ENCODE measurements at regions not wholly inside any gene's neighbourhood (a gene's known extent, or its start where the extent isn't known, plus 50 kb on each side); places are given as distances from the start of the nearest gene placed in this dataset.

GRCh38 chr2:120476141-120476540 lies 130.2 kb downstream of the INHBB start:
- no peaks in the 10 kb centered on the region for H3K9me3 ChIP-seq (ENCODE audit: control insufficient read depth, insufficient read depth, low read depth, low read length)
- H3K79me2 ChIP-seq (ENCODE audit: control insufficient read depth, insufficient read depth, low read length), result no peaks in the 10 kb centered on the region
- no peak overlapping the region for H3K4me3 ChIP-seq (replicated peaks in 1 of 4; ENCODE audit: control extremely low read depth in 1 of 4, insufficient read depth in 1 of 4, low read depth in 3 of 4, low read length in 4 of 4)
- peaks cover 3% of the 10 kb centered on the region for H3K27me3 ChIP-seq (ENCODE audit: control insufficient read depth, insufficient read depth, low read length)
- no peak overlapping the region for H3K4me2 ChIP-seq (ENCODE audit: extremely low read depth, insufficient read depth, low read length)
- TF ChIP-seq CTCF (conservative IDR thresholded peaks at IDR 0.05 in 1 of 2, IDR thresholded peaks at IDR 0.05 in 1 of 2; ENCODE audit: low read depth in 1 of 2, low read length in 2 of 2) (no peak), EZH2 (IDR thresholded peaks at IDR 0.05; ENCODE audit: low read length, missing control alignments) (no peak)
- H3K27ac ChIP-seq (ENCODE audit: insufficient read depth, low read length), result no peak overlapping the region
- H2AFZ ChIP-seq (ENCODE audit: low read length), result no peak overlapping the region
- H4K20me1 ChIP-seq (ENCODE audit: control insufficient read depth, extremely low read depth, insufficient read depth, low read length), result no peaks in the 10 kb centered on the region
- H3K4me1 ChIP-seq (ENCODE audit: control insufficient read depth, extremely low read depth, insufficient read depth, low read length), result no peaks in the 10 kb centered on the region
- no peaks in the 10 kb centered on the region for H3K36me3 ChIP-seq (ENCODE audit: control insufficient read depth, insufficient read depth, low read length)
- peak in 1 of 2 donors; percentile 42 for DNase-seq (ENCODE audit: low read depth in 2 of 2)
- no peak overlapping the region for H3K9ac ChIP-seq (ENCODE audit: insufficient read depth, low read length)

GRCh38 chr2:120477198-120477597 lies 131.3 kb downstream of the INHBB start:
- no peak for TF ChIP-seq CTCF (conservative IDR thresholded peaks at IDR 0.05 in 1 of 2, IDR thresholded peaks at IDR 0.05 in 1 of 2; ENCODE audit: low read depth in 1 of 2, low read length in 2 of 2)
- TF ChIP-seq EZH2 (IDR thresholded peaks at IDR 0.05; ENCODE audit: low read length, missing control alignments), result no peak
- Histone ChIP-seq H3K79me2 (ENCODE audit: control insufficient read depth, insufficient read depth, low read length) (no peaks in the 10 kb centered on the region), H3K36me3 (ENCODE audit: control insufficient read depth, insufficient read depth, low read length) (no peaks in the 10 kb centered on the region), H4K20me1 (ENCODE audit: control insufficient read depth, extremely low read depth, insufficient read depth, low read length) (no peaks in the 10 kb centered on the region), H3K4me2 (ENCODE audit: extremely low read depth, insufficient read depth, low read length) (no peak overlapping the region), H3K9me3 (ENCODE audit: control insufficient read depth, insufficient read depth, low read depth, low read length) (no peaks in the 10 kb centered on the region), H3K4me1 (ENCODE audit: control insufficient read depth, extremely low read depth, insufficient read depth, low read length) (no peaks in the 10 kb centered on the region), H3K27ac (ENCODE audit: insufficient read depth, low read length) (no peak overlapping the region), H3K9ac (ENCODE audit: insufficient read depth, low read length) (no peak overlapping the region), H2AFZ (ENCODE audit: low read length) (no peak overlapping the region), H3K4me3 (replicated peaks in 1 of 4; ENCODE audit: control extremely low read depth in 1 of 4, insufficient read depth in 1 of 4, low read depth in 3 of 4, low read length in 4 of 4) (no peak overlapping the region), H3K27me3 (ENCODE audit: control insufficient read depth, insufficient read depth, low read length) (peaks cover 3% of the 10 kb centered on the region)
- no peak for DNase-seq (ENCODE audit: low read depth in 2 of 2)

GRCh38 chr2:120477831-120478481 lies 132.0 kb downstream of the INHBB start:
- no peak for TF ChIP-seq CTCF (conservative IDR thresholded peaks at IDR 0.05 in 1 of 2, IDR thresholded peaks at IDR 0.05 in 1 of 2; ENCODE audit: low read depth in 1 of 2, low read length in 2 of 2)
- no peak for TF ChIP-seq EZH2 (IDR thresholded peaks at IDR 0.05; ENCODE audit: low read length, missing control alignments)
- H3K4me2 ChIP-seq (ENCODE audit: extremely low read depth, insufficient read depth, low read length), result no peak overlapping the region
- no peak for DNase-seq (ENCODE audit: low read depth in 2 of 2)
- peaks cover 5% of the 10 kb centered on the region for H3K27me3 ChIP-seq (ENCODE audit: control insufficient read depth, insufficient read depth, low read length)
- no peak overlapping the region for H3K27ac ChIP-seq (ENCODE audit: insufficient read depth, low read length)
- no peak overlapping the region for H2AFZ ChIP-seq (ENCODE audit: low read length)
- no peaks in the 10 kb centered on the region for H3K9me3 ChIP-seq (ENCODE audit: control insufficient read depth, insufficient read depth, low read depth, low read length)
- H4K20me1 ChIP-seq (ENCODE audit: control insufficient read depth, extremely low read depth, insufficient read depth, low read length), result no peaks in the 10 kb centered on the region
- no peak overlapping the region for H3K9ac ChIP-seq (ENCODE audit: insufficient read depth, low read length)
- H3K79me2 ChIP-seq (ENCODE audit: control insufficient read depth, insufficient read depth, low read length), result no peaks in the 10 kb centered on the region
- no peaks in the 10 kb centered on the region for H3K4me1 ChIP-seq (ENCODE audit: control insufficient read depth, extremely low read depth, insufficient read depth, low read length)
- no peak overlapping the region for H3K4me3 ChIP-seq (replicated peaks in 1 of 4; ENCODE audit: control extremely low read depth in 1 of 4, insufficient read depth in 1 of 4, low read depth in 3 of 4, low read length in 4 of 4)
- no peaks in the 10 kb centered on the region for H3K36me3 ChIP-seq (ENCODE audit: control insufficient read depth, insufficient read depth, low read length)
